AG04449 (cell line): ENCODE measurements at regions not wholly inside any gene's neighbourhood (a gene's known extent, or its start where the extent isn't known, plus 50 kb on each side); places are given as distances from the start of the nearest gene placed in this dataset.

Experiments used
- CTCF ChIA-PET: fragments of 350-600 bp; formaldehyde crosslinking; extraction: SDS; loops from one replicate; lab custom pipeline; 2021; ENCODE audit warnings: antibody characterized with exemption; lab: Yijun Ruan, JAX
- POLR2A ChIA-PET: fragments of 400-600, 350-600 bp; formaldehyde crosslinking; extraction: SDS; loops from one replicate; lab custom pipeline; 2020; ENCODE audit warnings: antibody characterized with exemption, inconsistent platforms; lab: Yijun Ruan, JAX
- DNase-seq: peaks from one replicate; pipeline ENCODE4 v3.0.0-alpha.2; 2010; ENCODE audit warnings: low read depth, low spot score
- H3K4me3 ChIP-seq: 2 replicates; pipeline ENCODE4 v1.5.1; 2011; ENCODE audit warnings: low read depth, mild to moderate bottlenecking, control low read depth, low read length
- CTCF ChIP-seq: IDR thresholded peaks from one replicate; pipeline ENCODE4 v1.5.1; 2011; ENCODE audit warnings: mild to moderate bottlenecking, moderate library complexity, low read length, control low read depth, inconsistent platforms; ENCODE audit not compliant: insufficient read depth; ENCODE audit errors: missing control alignments

DNA sequence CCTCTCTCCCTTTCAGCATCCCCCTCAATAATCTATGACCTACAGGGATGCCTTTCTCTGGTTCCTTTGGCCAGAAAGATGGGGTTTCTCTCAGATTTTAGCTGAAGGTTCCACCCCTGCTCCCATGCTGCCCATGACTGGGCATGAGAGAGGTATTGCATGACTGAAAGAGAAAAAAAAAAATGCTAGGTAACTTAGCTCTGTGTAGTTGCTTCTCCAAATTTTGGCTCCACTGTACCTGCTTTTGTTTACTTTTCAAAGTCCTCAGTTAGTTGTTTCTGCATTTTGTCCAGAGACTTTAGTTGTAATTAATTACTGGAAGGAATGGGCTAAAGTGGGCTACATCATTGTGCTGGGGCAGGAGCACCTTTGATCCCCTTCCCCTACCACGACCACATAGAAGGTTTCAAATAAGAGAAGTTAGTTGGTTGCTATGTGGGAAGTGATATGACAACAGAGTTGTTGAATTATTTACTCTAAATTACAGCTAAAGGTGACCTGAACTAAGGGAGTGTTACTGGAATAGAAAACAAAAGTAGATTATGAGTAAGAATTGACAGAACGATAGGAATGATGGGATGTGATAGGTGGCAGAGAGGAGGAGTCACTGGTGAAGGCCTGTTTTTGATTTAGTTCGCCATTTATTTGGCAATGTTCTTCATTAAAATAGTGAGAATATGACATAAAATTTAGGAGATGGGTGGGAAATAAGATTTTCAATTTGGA lies 605.4 kb upstream of the NR2F2 start:
- ChIA-PET POLR2A (no interaction called here), CTCF (no interaction called here)
- H3K4me3 ChIP-seq: no peak overlapping the region
- no peak for DNase-seq
- TF ChIP-seq CTCF: no peak

DNA sequence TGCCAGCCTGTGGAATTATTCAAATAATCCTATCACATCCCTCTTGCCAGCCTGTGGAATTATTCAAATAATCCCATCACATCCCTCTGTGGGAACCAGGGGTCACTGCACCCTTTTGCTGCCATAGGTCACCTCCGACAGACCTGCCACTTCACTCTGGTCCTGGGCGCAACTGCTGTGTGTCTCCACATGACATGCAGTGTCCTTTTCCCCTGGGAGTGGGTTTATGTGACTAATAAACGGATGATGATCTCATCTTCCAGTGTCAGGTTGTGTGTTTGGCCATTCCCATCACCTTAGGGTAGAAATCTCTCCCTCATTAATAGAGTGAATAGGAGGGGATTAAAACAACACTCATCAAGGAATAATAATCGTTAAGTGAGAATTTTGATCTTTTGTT lies 603.6 kb upstream of the NR2F2 start:
- TF ChIP-seq CTCF: no peak
- CTCF ChIA-PET: no interaction called here
- POLR2A ChIA-PET: no interaction called here
- DNase-seq: no peak
- H3K4me3 ChIP-seq: no peak overlapping the region

- no peak overlapping the region for H3K4me3 ChIP-seq
- TF ChIP-seq CTCF: no peak
- DNase-seq: no peak
- ChIA-PET CTCF (no interaction called here), POLR2A (no interaction called here)
Observed at GRCh38 chr15:95733931-95734330, 596.6 kb upstream of the NR2F2 start.

DNA sequence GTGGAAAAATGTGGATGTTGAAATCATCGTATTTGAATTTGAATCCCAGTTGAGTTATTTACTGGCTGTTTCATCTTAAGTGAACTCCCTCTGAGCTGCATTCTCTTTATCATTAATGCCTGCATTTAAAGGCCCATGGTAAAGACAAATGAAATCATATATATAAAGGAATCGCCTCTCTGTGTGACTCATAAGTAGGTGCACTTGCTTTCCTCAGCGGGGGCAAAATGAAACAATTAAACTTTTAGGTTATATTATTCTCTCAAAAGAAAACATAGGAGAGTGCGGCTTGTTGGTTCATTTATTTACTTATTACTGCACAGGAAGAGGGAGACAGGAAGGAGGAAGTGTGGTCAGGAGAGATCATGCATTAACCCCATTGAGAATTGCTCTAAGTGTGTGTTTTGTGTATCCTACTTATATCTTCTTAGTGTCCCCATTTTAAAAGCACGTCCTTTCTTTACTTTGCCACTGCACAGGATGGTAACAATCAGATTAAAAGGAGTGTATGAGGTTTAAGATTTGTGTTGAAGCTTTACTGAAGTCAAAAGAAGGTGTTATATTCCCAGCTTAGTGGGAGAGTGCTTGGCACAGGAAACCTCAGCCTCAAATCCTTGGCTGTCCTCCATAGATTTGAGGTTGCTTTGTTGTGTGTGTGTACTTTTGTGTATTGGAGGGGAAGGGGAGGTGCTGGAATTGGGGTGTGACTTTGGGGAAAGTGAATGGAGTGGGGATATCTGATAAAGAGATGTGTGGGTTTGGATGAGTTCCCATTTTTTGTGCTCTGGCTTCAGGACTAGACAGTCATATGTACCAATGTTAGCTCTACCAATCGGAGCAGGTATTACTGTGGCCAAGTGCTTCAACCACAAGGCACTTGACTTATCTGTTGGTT lies 595.8 kb upstream of the NR2F2 start:
- CTCF ChIA-PET: no interaction called here
- TF ChIP-seq CTCF: no peak
- no peak for DNase-seq
- POLR2A ChIA-PET: no interaction called here
- H3K4me3 ChIP-seq: no peak overlapping the region

GRCh38 chr15:95737060-95737459 lies 593.4 kb upstream of the NR2F2 start:
- TF ChIP-seq CTCF: no peak
- POLR2A ChIA-PET: no interaction called here
- DNase-seq: no peak
- CTCF ChIA-PET: no interaction called here
- H3K4me3 ChIP-seq: no peak overlapping the region

- POLR2A ChIA-PET: no interaction called here
- TF ChIP-seq CTCF: no peak
- no peak overlapping the region for H3K4me3 ChIP-seq
- DNase-seq: no peak
- CTCF ChIA-PET: no interaction called here
Observed at GRCh38 chr15:95739131-95739530, 591.4 kb upstream of the NR2F2 start.
